ENCODE measurements at regions not wholly inside any gene's neighbourhood (a gene's known extent, or its start where the extent isn't known, plus 50 kb on each side); places are given as distances from the start of the nearest gene placed in this dataset.

DNA sequence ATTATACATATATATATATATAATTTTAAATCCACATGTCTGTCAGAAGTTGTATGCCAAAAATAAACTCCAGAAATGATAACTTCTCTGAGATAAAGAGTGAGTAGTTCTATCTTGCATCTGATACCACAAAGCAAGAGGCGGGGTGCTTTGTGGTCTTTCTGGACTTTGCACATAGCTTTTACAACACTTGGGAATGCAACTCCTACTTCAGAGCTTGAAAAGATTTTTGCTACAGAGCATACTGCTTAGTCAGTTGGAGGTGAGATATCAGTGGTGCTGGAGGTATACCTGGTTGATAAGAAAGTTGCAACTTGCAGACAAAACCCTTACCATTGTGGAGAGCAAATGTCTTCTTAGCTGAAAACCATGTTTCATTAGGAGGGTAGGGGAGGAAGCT is 1384.5 kb upstream of the NUDT12 start:
- no peak for ATAC-seq (ENCODE audit: low read depth)
- DNase-seq: no peak
- no peaks in the 10 kb centered on the region for H3K4me1 Mint-ChIP-seq
- POLR2A ChIA-PET: no interaction called here
- no peaks in the 10 kb centered on the region for H3K36me3 Mint-ChIP-seq (ENCODE audit: low read depth)
- no peak overlapping the region for H3K4me3 Mint-ChIP-seq
- CTCF ChIA-PET: no interaction called here
- H3K27me3 Mint-ChIP-seq: no peaks in the 10 kb centered on the region
- TF ChIP-seq, protein P1, sequence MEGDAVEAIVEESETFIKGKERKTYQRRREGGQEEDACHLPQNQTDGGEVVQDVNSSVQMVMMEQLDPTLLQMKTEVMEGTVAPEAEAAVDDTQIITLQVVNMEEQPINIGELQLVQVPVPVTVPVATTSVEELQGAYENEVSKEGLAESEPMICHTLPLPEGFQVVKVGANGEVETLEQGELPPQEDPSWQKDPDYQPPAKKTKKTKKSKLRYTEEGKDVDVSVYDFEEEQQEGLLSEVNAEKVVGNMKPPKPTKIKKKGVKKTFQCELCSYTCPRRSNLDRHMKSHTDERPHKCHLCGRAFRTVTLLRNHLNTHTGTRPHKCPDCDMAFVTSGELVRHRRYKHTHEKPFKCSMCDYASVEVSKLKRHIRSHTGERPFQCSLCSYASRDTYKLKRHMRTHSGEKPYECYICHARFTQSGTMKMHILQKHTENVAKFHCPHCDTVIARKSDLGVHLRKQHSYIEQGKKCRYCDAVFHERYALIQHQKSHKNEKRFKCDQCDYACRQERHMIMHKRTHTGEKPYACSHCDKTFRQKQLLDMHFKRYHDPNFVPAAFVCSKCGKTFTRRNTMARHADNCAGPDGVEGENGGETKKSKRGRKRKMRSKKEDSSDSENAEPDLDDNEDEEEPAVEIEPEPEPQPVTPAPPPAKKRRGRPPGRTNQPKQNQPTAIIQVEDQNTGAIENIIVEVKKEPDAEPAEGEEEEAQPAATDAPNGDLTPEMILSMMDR (IDR thresholded peaks at IDR 0.05): no peak
- H3K9me3 Mint-ChIP-seq: peaks cover 10% of the 10 kb centered on the region
- intact Hi-C loops (cut with micrococcal nuclease): no loop called here
- no peak overlapping the region for H3K27ac Mint-ChIP-seq

DNA sequence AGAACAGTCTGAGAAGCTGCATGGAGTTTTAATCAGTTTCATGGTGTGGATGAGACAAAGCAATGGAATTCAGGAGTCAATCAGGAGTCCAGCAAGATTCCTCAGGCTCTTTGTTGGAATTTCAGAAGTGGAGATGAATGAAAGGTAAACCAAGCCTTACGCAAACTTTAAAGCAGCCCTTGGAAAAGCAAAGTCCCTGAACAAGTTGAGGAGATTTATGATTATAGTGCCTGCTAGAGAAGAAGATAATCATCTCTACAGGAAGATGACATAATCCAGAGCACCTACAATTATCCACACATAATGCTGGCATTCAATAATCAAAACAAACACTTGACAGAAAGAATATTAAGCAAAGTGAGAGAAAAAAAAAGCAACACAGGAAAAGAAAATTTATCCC is 1380.1 kb upstream of the NUDT12 start:
- Mint-ChIP-seq H3K36me3 (ENCODE audit: low read depth) (no peaks in the 10 kb centered on the region), H3K27ac (no peak overlapping the region)
- ATAC-seq (ENCODE audit: low read depth): no peak

DNA sequence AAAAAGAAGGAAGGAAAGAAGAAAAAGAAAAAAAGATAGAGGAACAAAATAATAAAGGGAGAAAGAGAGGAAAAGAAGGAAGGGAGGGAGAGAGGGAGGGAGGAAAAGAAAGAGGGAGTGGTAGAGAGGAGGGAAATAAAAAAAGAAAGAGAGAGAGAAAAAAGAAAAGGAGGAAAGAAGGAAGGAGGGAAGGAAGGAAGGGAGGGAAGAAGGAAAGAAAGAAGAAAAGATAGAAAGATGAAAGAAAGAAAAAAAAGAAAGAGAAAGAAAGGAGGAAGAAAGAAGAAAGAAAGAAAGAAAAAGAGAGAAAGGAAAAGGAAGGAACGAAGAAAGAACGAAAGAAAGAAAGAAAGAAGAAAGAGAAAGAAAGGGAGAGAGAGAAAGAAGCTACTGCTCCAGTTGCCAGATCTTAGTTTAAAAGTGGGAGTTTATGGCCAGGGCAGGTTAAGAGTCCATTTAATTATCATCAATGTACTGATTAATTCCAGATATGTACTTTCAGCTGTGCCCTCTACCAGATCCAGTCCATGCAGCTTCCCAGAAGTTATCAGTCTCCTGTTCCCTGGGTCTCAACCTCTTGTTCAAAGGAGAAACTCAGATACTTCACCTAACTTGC is 1378.5 kb upstream of the NUDT12 start:
- Mint-ChIP-seq H3K4me3 (no peak overlapping the region), H3K36me3 (ENCODE audit: low read depth) (no peaks in the 10 kb centered on the region), H3K4me1 (no peaks in the 10 kb centered on the region), H3K27ac (no peak overlapping the region), H3K27me3 (no peaks in the 10 kb centered on the region), H3K9me3 (peaks cover 3% of the 10 kb centered on the region)
- TF ChIP-seq, protein P1 (IDR thresholded peaks at IDR 0.05): no peak
- ChIA-PET CTCF (no interaction called here), POLR2A (no interaction called here)
- DNase-seq (no peak), ATAC-seq (ENCODE audit: low read depth) (no peak)
- intact Hi-C loops (cut with micrococcal nuclease): no loop called here

More for the DNA sequence above, 1380.1 kb upstream of the NUDT12 start:
- no peaks in the 10 kb centered on the region for H3K27me3 Mint-ChIP-seq
- DNase-seq: no peak
- POLR2A ChIA-PET: no interaction called here
- H3K4me3 Mint-ChIP-seq: no peak overlapping the region
- TF ChIP-seq, protein P1 (IDR thresholded peaks at IDR 0.05): no peak
- peaks cover 6% of the 10 kb centered on the region for H3K9me3 Mint-ChIP-seq
- CTCF ChIA-PET: no interaction called here
- intact Hi-C loops (cut with micrococcal nuclease): no loop called here
- H3K4me1 Mint-ChIP-seq: no peaks in the 10 kb centered on the region

DNA sequence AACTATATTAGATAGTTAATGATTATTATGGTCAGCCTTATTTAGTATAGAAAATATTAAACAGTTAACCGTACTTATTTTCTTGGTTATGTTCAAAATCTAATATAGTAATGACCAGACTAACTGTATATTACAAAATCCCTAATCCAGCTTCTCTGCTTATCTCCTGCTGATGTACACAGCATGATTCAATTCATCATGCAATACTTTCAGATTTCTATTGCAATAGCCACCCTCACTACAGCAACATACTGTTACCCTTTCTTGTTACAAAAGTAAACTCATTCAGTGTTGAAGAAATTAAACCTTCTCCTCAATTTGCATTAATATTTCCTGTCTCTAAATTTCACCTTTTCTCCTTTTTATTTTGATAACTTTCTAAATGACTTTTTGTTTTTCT is 1375.0 kb upstream of the NUDT12 start:
- TF ChIP-seq, protein P1 (IDR thresholded peaks at IDR 0.05): no peak
- CTCF ChIA-PET: no interaction called here
- intact Hi-C loops (cut with micrococcal nuclease): no loop called here
- Mint-ChIP-seq H3K9me3 (peaks cover 6% of the 10 kb centered on the region), H3K4me1 (no peaks in the 10 kb centered on the region), H3K27me3 (no peaks in the 10 kb centered on the region), H3K4me3 (no peak overlapping the region), H3K36me3 (ENCODE audit: low read depth) (no peaks in the 10 kb centered on the region), H3K27ac (no peak overlapping the region)
- no peak for DNase-seq
- POLR2A ChIA-PET: no interaction called here
- ATAC-seq (ENCODE audit: low read depth): no peak

DNA sequence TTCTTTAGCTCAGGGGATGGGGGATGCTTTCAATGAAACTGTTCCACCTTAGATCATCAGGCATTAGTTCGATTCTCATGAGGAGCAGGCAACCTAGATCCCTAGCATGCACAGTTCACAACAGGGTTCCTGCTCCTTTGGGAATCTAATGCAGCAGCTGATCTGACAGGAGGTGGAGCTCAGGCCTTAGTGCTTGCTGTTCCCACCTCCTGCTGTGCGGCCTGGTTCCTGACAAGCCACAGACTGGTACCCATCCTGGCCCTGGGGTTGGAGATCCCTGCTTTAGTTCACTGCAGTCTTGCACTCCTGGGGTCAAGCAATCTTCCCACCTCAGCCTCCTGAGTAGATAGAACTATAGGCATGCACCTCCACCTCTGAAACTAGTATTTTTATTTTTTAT is 1369.8 kb upstream of the NUDT12 start:
- ATAC-seq (ENCODE audit: low read depth) (no peak), DNase-seq (no peak)
- Mint-ChIP-seq H3K36me3 (ENCODE audit: low read depth) (no peaks in the 10 kb centered on the region), H3K4me3 (no peak overlapping the region), H3K9me3 (peaks cover 5% of the 10 kb centered on the region), H3K4me1 (no peaks in the 10 kb centered on the region), H3K27me3 (no peaks in the 10 kb centered on the region), H3K27ac (no peak overlapping the region)
- CTCF ChIA-PET: no interaction called here
- intact Hi-C loops (cut with micrococcal nuclease): no loop called here
- POLR2A ChIA-PET: no interaction called here
- TF ChIP-seq, protein P1 (IDR thresholded peaks at IDR 0.05): no peak

All from activated B cell treated with CpG ODN at 0.5 μM for 24 hours (primary cell).